ENCODE measurements at regions not wholly inside any gene's neighbourhood (a gene's known extent, or its start where the extent isn't known, plus 50 kb on each side); places are given as distances from the start of the nearest gene placed in this dataset.

DNA sequence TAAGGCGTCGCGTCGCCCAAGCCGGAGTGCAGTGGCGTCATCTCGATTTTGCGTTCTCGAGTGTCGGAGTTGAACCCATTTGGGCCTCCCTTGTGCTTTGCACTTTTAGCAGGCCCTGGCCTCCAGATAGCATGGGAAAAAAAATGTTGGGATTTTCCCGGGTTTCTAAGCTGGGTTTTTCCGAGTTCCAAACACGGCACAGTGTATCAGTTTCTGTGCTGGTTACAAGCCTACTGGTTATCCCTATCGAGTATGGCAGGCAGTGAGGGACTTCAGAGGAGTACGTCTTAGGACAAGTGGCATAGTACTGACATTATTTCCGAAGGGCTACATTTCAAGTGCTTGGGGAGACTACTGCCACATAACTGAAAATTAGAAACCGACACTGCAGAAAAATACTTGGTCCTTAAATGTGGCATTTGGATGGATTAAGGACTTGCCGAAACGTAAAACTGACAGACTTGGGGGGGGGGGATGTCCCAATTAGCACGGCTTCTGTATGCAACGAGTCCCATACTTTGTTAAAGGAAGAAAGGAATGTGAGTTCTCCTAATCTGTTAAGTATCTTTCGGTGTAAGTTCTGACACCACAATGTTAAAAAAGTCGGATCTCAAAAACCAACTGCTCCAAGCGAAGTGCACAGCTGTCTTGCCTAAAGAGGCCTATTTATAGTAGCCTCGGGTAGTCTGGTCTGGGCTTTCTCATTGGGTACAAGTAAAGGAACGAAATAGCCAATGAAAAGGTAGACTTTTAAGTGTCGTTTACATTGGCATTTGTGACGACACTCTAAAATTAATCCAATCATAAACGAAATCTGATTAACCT lies 70.2 kb downstream of the HFE start:
- peak; percentile 89 for DNase-seq (ENCODE audit: low spot score)
- TF ChIP-seq, protein P1, sequence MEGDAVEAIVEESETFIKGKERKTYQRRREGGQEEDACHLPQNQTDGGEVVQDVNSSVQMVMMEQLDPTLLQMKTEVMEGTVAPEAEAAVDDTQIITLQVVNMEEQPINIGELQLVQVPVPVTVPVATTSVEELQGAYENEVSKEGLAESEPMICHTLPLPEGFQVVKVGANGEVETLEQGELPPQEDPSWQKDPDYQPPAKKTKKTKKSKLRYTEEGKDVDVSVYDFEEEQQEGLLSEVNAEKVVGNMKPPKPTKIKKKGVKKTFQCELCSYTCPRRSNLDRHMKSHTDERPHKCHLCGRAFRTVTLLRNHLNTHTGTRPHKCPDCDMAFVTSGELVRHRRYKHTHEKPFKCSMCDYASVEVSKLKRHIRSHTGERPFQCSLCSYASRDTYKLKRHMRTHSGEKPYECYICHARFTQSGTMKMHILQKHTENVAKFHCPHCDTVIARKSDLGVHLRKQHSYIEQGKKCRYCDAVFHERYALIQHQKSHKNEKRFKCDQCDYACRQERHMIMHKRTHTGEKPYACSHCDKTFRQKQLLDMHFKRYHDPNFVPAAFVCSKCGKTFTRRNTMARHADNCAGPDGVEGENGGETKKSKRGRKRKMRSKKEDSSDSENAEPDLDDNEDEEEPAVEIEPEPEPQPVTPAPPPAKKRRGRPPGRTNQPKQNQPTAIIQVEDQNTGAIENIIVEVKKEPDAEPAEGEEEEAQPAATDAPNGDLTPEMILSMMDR (IDR thresholded peaks at IDR 0.05; ENCODE audit: extremely low read depth, insufficient read depth, missing control alignments) = no peak
- in situ Hi-C loops (cut with MboI; ENCODE audit: low pct_unique_long_range_greater_than_20kb, low sequenced_read_pairs, unreplicated experiment) = no loop called here

DNA sequence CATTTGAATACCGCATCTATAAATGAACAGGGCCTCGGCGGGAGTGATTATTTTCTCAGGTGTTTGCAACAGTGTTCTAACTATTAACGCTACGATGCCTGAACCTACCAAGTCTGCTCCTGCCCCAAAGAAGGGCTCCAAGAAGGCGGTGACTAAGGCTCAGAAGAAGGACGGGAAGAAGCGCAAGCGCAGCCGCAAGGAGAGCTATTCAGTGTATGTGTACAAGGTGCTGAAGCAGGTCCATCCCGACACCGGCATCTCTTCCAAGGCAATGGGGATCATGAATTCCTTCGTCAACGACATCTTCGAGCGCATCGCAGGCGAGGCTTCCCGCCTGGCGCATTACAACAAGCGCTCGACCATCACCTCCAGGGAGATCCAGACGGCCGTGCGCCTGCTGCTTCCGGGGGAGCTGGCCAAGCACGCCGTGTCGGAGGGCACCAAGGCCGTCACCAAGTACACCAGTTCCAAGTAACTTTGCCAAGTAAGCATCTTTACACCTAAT lies 70.9 kb downstream of the HFE start:
- DNase-seq (ENCODE audit: low spot score) = no peak
- in situ Hi-C loops (cut with MboI; ENCODE audit: low pct_unique_long_range_greater_than_20kb, low sequenced_read_pairs, unreplicated experiment) = no loop called here
- TF ChIP-seq, protein P1 (IDR thresholded peaks at IDR 0.05; ENCODE audit: extremely low read depth, insufficient read depth, missing control alignments) = no peak

DNA sequence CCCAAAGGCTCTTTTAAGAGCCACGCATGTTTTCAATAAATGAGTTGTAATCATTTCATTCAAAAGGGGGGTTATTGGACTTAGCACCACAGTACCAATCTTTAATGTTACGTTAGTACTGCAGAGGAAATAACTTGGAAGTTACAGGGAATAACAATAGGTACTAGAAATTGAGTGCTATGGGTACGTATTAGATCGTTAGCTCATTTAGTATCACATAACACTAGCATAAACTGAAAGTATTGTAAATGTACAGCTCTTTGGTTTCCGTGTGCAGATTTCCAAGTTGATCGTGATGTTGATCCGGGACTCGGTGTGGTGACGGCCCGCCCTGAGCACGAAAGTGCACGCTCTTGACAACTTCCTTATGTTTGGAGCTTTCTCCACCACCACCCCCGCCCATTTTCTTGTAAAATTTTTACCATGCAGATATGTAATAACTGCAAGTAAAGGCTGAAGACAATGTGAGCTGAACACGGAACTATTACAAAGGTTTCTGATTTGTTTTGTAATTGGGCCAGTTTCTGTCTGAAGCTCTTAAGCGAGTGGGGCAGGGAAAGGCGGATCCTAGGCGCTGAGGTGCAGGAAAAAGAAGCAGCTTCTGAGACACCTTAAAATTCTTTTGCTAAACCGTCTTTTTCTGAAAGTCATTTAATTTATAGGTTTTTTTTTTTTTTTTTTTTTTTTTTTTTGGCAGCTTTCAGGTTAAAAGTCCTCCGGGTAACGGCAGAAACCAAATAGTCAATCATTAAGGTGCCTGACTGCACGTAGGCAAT lies 71.5 kb downstream of the HFE start:
- DNase-seq (ENCODE audit: low spot score) = peak; percentile 30
- in situ Hi-C loops (cut with MboI; ENCODE audit: low pct_unique_long_range_greater_than_20kb, low sequenced_read_pairs, unreplicated experiment) = no loop called here

DNA sequence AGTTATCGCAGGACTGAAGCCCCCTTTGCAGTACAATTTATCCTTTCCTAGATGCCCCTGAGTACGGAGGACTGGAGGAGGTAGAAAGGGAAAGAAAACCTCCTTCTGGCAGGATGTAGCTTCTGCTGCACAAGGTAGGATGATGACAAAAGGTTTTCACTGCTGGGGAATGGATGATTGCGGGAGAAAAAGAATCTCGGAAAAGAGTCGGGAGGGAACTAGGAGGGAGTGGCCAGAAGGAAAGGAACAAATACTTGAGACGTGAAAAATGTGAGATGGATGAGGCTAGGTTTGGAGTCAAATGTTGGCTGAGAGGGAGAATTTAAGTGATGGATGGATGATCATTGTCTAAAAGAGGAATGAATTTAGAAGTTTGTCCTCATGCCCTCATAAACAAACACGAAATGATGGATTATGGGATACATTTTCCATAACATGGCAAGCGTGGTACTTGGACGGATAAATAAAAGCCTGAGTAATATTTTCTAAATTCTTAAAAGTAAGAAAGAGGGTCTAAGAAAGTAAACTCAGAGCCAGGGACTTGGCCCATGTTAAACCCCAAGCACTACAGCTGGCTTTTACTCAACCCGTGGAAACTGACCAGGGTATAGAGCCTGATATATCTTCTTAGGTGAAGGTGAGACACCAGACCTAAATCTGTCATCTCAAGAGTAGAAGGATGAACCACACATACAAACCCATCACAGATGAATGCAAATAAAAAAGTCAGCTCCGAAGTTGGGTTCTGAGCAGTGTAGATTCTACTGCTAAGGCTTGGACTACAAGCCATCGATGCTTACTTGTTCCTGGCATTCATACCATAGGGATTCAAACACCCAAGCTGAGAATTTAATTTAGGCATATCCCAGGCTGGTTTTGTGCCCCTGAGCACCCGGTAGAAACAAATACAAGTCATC lies 72.4 kb downstream of the HFE start:
- in situ Hi-C loops (cut with MboI; ENCODE audit: low pct_unique_long_range_greater_than_20kb, low sequenced_read_pairs, unreplicated experiment) = no loop called here
- TF ChIP-seq, protein P1 (IDR thresholded peaks at IDR 0.05; ENCODE audit: extremely low read depth, insufficient read depth, missing control alignments) = no peak
- DNase-seq (ENCODE audit: low spot score) = no peak

More for the DNA sequence above, 71.5 kb downstream of the HFE start:
- TF ChIP-seq, protein P1 (IDR thresholded peaks at IDR 0.05; ENCODE audit: extremely low read depth, insufficient read depth, missing control alignments) = no peak

DNA sequence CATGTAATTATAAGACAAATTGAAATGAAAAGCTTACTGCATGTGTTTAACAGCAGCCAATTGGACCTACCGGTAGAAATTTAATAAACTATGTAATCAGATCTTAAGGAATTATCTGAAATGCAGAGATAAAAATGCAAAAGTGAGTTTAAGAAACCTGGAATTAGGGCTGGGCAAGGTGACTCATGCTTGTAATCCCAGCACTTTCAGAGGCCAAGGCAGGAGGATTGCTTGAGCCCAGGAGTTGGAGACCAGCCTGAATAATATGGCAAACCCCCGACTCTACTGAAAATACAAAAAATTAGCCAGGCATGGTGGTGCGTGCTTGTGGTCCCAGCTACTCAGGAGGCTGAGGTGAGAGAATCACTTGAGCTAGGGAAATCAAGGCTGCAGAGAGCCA lies 74.1 kb downstream of the HFE start:
- in situ Hi-C loops (cut with MboI; ENCODE audit: low pct_unique_long_range_greater_than_20kb, low sequenced_read_pairs, unreplicated experiment) = no loop called here
- TF ChIP-seq, protein P1 (IDR thresholded peaks at IDR 0.05; ENCODE audit: extremely low read depth, insufficient read depth, missing control alignments) = no peak
- DNase-seq (ENCODE audit: low spot score) = no peak

DNA sequence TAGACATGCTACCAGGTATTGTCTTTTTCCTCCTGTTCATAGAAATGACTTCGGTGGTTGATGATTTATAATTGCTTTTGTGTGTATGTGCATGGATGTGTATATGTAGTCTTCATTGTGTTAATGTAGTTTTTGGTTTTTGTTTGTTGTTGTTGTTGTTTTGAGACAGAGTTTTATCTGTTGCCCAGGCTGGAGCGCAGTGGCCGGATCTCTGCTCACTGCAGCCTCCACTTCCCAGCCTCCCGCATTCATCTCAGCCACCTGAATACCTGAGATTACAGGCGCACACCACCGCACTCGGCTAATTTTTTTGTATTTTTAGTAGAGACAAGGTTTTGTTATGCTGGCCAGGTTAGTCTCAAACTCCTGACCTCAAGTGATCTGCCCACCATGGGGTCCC lies 75.2 kb downstream of the HFE start:
- TF ChIP-seq, protein P1 (IDR thresholded peaks at IDR 0.05; ENCODE audit: extremely low read depth, insufficient read depth, missing control alignments) = no peak
- DNase-seq (ENCODE audit: low spot score) = no peak
- in situ Hi-C loops (cut with MboI; ENCODE audit: low pct_unique_long_range_greater_than_20kb, low sequenced_read_pairs, unreplicated experiment) = no loop called here

Data from GM13977 (cell line).